GM19025 (cell line): ENCODE measurements at regions not wholly inside any gene's neighbourhood (a gene's known extent, or its start where the extent isn't known, plus 50 kb on each side); places are given as distances from the start of the nearest gene placed in this dataset.

Source experiments
- ATAC-seq: cut with Tn5 transposase; IDR thresholded peaks from one replicate; pipeline ENCODE4 v1.9.1; 2021; ENCODE audit warnings: mild to moderate bottlenecking, low read depth, moderate library complexity; ENCODE audit not compliant: unreplicated experiment

DNA sequence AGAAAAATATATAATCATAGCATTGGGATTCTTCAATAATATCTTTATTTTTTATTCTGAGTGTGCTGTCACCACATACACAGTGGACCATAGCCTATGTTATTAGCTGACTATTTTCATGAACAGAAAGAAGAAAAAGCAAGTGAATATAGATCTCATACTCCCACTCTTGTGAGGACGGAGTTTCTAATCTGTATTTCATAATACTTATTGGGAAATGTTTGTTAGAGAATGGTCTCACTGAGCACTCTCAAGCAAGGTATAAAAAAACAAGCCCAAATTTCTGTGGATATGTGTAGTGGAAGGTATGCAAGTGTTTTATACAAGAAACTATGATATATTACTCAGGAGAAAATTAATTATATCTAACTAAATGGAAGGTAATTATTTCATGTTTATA is 1218.1 kb downstream of the SLITRK1 start:
- no peak for ATAC-seq

DNA sequence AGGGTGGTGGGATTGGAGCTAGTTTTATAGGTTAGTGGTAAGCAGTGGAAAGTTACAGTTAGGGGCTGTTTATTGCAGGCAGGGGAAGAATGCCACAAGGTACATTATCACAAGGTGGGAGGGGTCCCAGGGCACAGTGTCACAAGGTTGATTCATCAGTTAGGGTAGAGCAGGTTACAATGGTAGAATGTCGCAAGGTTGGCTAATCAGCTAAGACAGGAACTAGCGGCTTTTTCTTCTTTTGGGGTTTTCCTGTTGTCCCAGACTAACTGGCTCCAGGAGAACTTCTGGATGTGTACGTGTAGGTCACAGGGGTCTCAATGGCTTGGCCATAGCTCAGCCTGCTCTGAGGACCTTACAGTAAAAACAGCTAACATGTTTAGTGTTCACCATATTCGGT is 1221.1 kb downstream of the SLITRK1 start:
- no peak for ATAC-seq

DNA sequence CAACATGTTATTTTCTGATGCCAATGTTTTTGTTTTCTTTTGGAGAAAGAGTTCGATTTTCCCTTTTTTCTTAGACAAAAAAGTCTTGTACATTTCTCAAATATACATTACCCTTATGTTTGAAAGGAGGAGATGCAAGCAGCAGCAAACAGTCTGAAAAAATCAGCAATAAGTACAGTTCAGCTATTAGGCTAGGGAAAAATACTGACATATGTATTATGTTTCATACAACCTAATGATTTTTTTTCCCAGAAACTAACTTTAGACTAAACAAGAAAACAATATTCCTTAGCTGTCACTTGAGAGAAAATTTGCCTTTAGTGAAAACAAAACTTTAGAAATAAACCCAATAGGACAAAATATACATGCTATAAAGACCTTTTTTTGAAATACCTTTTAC is 1223.5 kb downstream of the SLITRK1 start:
- ATAC-seq: no peak

- no peak for ATAC-seq
Observed at GRCh38 chr13:82657471-82657870, 1224.8 kb downstream of the SLITRK1 start.

GRCh38 chr13:82654861-82655855 is 1227.1 kb downstream of the SLITRK1 start:
- no peak for ATAC-seq

DNA sequence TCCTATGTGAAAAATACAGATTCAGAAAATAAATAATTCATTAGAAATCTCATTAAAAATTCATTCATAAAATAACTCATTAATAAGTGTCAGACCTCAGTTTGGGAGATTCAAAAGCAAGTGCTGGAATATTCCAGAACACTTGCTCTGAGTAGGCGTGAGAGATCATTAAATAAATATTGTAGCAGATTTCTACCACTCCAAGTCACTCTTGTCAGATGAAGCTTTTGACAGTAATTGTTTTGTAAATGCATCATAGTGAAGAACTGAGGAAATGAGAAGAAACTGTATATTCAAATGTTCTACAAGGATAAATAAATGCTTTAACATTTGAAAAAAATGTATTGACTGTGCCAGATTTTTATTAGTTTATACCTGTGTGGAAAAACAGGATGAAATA is 1228.1 kb downstream of the SLITRK1 start:
- ATAC-seq: no peak

GRCh38 chr13:82647540-82647939 is 1234.7 kb downstream of the SLITRK1 start:
- no peak for ATAC-seq

GRCh38 chr13:82636119-82636518 is 1246.2 kb downstream of the SLITRK1 start:
- ATAC-seq: no peak

DNA sequence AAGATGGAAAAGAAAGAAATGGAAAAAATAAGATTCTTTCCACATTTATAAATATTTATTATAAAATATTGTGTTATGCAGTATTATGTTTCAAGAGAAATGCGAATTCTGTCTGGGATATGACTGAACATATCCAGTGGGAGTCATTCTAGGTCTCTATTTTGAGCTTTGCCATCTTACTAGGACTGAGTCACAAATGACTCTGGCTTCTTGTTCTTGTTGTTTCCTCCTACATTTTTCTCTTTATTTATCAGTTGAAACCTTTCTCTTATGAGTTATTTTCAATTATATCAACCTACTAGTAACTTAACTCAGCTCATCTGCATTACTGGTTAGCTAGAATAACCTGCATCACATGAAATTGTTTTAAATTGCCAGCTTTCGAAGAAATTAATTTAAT is 1247.3 kb downstream of the SLITRK1 start:
- no peak for ATAC-seq

DNA sequence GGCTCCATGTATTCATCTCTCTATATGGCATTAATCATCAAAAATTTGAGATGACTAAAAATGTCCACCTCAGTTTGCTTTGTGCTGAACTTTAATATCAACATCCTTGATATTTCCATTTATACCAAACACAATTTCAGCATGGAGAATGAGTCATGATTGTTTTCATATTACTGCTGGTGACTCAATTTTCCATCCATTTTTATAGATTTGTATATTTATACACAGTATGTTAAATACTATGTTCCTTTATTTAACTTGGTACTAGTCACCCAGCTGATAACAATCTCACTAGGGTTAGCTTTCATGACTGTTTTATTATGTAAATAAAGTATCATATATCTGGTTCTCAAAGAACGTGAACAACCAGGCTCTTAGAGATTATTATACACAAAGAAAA is 1255.1 kb downstream of the SLITRK1 start:
- ATAC-seq: no peak

- ATAC-seq: no peak
Observed at GRCh38 chr13:82625717-82626116, 1256.6 kb downstream of the SLITRK1 start.

DNA sequence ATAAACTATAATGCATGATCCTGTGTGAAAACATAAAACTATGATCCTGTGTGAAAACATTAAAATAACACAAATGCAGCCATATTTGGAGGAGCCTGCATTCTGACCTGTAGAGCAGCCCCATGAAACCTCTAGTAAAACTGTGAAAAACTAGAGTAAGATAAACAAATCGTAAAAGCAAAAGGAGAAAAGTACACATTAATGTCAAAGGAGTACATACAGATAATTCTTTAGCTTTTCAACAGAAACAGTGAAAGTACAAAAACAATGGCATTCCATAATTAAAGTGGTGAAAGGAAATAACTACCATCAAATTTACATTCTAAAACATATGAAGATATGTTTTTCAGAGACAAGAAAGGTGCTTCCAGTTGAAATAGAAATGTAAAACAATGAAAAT is 1267.2 kb downstream of the SLITRK1 start:
- no peak for ATAC-seq

GRCh38 chr13:82614086-82614485 is 1268.2 kb downstream of the SLITRK1 start:
- no peak for ATAC-seq

DNA sequence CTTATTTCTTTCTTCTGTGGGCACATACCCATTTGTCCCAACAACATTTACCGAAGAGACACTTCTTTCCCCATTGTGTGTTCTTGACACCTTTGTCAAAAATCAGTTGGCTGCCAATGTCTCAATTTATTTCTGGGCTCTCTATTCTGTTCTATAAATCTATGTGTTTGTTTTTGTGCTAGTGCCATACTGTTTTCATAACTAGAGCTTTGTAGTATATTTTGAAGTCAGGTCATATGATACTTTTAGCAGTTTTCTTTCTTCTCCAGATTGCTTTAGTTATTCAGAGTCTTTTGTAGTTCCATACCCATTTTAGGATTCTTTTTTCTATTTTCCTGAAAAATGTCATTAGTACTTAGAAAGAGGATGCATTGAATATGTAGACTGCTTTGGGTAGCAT is 1276.3 kb downstream of the SLITRK1 start:
- ATAC-seq: no peak

- ATAC-seq: no peak
Observed at GRCh38 chr13:82597747-82598146, 1284.5 kb downstream of the SLITRK1 start.

DNA sequence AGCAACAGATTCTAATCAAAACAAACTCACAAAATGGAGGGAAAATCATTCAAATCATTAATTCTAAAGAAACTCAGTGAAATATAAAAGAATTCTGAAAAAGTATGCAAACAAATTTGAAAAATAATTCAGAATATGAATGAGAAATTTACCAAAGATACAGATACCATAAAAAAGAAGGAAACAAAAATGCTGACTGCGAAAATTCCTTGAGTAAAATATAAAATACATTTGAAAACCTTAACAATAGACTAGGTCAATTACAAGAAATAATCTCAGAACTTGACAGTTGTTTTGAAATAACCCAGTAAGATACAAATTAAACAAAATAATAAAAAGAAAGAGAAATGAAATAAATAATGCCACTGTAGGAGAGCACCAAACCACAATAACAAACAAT is 1289.0 kb downstream of the SLITRK1 start:
- no peak for ATAC-seq

GRCh38 chr13:82571653-82572052 is 1310.6 kb downstream of the SLITRK1 start:
- ATAC-seq: no peak

GRCh38 chr13:82569581-82569980 is 1312.7 kb downstream of the SLITRK1 start:
- ATAC-seq: no peak

DNA sequence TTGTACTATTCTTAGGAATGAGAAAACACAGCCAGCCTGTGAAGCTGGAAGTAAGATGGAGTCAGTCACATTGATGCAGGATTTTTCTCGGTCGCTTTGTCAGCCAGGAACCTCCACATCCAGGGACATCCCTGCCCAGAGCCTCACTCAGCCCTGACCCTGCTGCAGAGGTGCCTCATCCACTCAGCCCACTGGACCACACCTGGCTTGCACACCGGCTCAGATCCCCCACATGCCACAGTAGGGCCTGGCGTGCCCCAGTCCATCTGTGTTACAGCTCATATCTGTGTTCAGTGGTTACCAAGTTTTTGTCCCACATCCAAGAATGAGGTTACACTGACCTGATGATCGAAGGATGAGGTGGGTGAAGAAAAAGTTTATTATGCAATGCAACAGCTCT is 1315.4 kb downstream of the SLITRK1 start:
- ATAC-seq: no peak

GRCh38 chr13:82565201-82565600 is 1317.1 kb downstream of the SLITRK1 start:
- no peak for ATAC-seq

- ATAC-seq: no peak
Observed at GRCh38 chr13:82560889-82561288, 1321.4 kb downstream of the SLITRK1 start.

DNA sequence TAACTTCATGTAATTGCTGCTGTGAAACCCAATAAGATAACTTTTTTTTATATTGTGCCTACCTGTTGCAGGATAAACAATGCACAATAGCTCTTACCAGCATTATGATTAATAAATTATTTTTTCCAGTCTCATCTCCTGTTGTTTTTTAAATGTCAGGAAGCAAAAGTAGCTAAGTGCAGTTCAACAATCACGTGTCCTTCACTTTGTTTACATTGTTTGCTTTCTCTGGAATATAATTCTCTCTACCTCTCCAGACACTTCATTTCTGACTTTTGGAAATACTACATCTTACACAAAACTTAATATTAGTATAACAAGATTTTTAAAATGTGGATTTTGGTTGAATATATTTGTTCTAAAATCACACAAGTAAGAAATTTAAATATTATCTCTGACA is 1359.4 kb downstream of the SLITRK1 start:
- ATAC-seq: no peak
